ENCODE measurements at regions not wholly inside any gene's neighbourhood (a gene's known extent, or its start where the extent isn't known, plus 50 kb on each side); places are given as distances from the start of the nearest gene placed in this dataset.

DNA sequence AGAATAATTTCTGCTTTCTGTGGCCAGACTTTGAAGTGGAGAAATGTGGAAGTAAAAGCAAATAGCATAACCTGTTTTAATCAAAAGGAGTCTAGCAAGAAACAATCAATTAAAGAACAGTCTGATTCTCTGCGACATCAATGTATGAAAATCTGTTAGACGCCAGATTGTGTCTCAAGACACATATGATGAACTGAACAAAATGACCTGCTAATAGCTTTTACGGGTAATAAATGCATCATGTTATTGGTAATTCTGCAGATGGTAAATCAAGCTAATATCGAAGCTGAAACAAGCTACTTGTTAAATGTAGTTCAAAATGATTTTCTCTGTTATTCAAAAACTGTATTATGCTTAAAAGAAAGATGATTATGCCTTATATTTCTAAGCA is 208.5 kb upstream of the FIGN start:
- TF ChIP-seq, protein P1, sequence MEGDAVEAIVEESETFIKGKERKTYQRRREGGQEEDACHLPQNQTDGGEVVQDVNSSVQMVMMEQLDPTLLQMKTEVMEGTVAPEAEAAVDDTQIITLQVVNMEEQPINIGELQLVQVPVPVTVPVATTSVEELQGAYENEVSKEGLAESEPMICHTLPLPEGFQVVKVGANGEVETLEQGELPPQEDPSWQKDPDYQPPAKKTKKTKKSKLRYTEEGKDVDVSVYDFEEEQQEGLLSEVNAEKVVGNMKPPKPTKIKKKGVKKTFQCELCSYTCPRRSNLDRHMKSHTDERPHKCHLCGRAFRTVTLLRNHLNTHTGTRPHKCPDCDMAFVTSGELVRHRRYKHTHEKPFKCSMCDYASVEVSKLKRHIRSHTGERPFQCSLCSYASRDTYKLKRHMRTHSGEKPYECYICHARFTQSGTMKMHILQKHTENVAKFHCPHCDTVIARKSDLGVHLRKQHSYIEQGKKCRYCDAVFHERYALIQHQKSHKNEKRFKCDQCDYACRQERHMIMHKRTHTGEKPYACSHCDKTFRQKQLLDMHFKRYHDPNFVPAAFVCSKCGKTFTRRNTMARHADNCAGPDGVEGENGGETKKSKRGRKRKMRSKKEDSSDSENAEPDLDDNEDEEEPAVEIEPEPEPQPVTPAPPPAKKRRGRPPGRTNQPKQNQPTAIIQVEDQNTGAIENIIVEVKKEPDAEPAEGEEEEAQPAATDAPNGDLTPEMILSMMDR (IDR thresholded peaks at IDR 0.05; ENCODE audit: extremely low read depth in 1 of 2, insufficient read depth in 1 of 2, low read depth in 1 of 2, low read length in 2 of 2), result no peak
- TF ChIP-seq EZH2 (IDR thresholded peaks at IDR 0.05; ENCODE audit: borderline replicate concordance, low read depth, low read length, severe bottlenecking) (no peak), POLR2A (IDR thresholded peaks at IDR 0.05; ENCODE audit: low read depth, low read length) (no peak), POLR2AphosphoS5 (IDR thresholded peaks at IDR 0.05; ENCODE audit: insufficient read depth, low read depth, low read length) (no peak)

Measured in endothelial cell of umbilical vein (primary cell).